ENCODE measurements at regions not wholly inside any gene's neighbourhood (a gene's known extent, or its start where the extent isn't known, plus 50 kb on each side); places are given as distances from the start of the nearest gene placed in this dataset.
"Not testable (repeated sequence)": the region's sequence is repeated elsewhere in the genome, so short reads cannot be mapped to it uniquely, and the experiment has no call there.

GRCh38 chr6:121694801-121695251, 259.4 kb downstream of the GJA1 start:
- no peak for DNase-seq

- no peak for DNase-seq
These were observed 259.9 kb downstream of the GJA1 start for GRCh38 chr6:121695329-121695728.

- DNase-seq, result no peak
These were observed 262.5 kb downstream of the GJA1 start for GRCh38 chr6:121697921-121698320.

- DNase-seq, result no peak
These were observed 263.2 kb downstream of the GJA1 start for GRCh38 chr6:121698617-121699016.

GRCh38 chr6:121703129-121703528, 267.7 kb downstream of the GJA1 start:
- DNase-seq, result not testable (repeated sequence)

GRCh38 chr6:121711472-121711871, 276.0 kb downstream of the GJA1 start:
- DNase-seq, result no peak

GRCh38 chr6:121717686-121718085, 282.2 kb downstream of the GJA1 start:
- no peak for DNase-seq

- not testable (repeated sequence) for DNase-seq
These were observed 285.4 kb downstream of the GJA1 start for GRCh38 chr6:121720867-121721266.

- DNase-seq, result no peak
These were observed 288.2 kb downstream of the GJA1 start for GRCh38 chr6:121723623-121724022.

GRCh38 chr6:121724576-121724975, 289.1 kb downstream of the GJA1 start:
- DNase-seq, result no peak

GRCh38 chr6:121726596-121726995, 291.1 kb downstream of the GJA1 start:
- DNase-seq, result no peak

- DNase-seq, result no peak
These were observed 295.2 kb downstream of the GJA1 start for GRCh38 chr6:121730616-121731015.

- no peak for DNase-seq
These were observed 295.9 kb downstream of the GJA1 start for GRCh38 chr6:121731381-121731780.

- DNase-seq, result no peak
These were observed 297.2 kb downstream of the GJA1 start for GRCh38 chr6:121732641-121733040.

- no peak for DNase-seq
These were observed 297.8 kb downstream of the GJA1 start for GRCh38 chr6:121733234-121733633.

- not testable (repeated sequence) for DNase-seq
These were observed 304.7 kb downstream of the GJA1 start for GRCh38 chr6:121740188-121740587.

GRCh38 chr6:121743691-121744090, 308.2 kb downstream of the GJA1 start:
- DNase-seq, result no peak

- no peak for DNase-seq
These were observed 312.9 kb downstream of the GJA1 start for GRCh38 chr6:121748376-121748775.

- no peak for DNase-seq
These were observed 313.4 kb downstream of the GJA1 start for GRCh38 chr6:121748850-121749249.

GRCh38 chr6:121755485-121755884, 320.0 kb downstream of the GJA1 start:
- no peak for DNase-seq

GRCh38 chr6:121756666-121757065, 321.2 kb downstream of the GJA1 start:
- DNase-seq, result no peak

GRCh38 chr6:121759370-121759769, 323.9 kb downstream of the GJA1 start:
- no peak for DNase-seq

GRCh38 chr6:121760191-121760590, 324.7 kb downstream of the GJA1 start:
- no peak for DNase-seq

GRCh38 chr6:121760745-121761144, 325.3 kb downstream of the GJA1 start:
- DNase-seq, result no peak

- no peak for DNase-seq
These were observed 329.0 kb downstream of the GJA1 start for GRCh38 chr6:121764493-121764892.

Measured in left kidney (tissue), 1 donor.